ENCODE measurements at regions not wholly inside any gene's neighbourhood (a gene's known extent, or its start where the extent isn't known, plus 50 kb on each side); places are given as distances from the start of the nearest gene placed in this dataset.

DNA sequence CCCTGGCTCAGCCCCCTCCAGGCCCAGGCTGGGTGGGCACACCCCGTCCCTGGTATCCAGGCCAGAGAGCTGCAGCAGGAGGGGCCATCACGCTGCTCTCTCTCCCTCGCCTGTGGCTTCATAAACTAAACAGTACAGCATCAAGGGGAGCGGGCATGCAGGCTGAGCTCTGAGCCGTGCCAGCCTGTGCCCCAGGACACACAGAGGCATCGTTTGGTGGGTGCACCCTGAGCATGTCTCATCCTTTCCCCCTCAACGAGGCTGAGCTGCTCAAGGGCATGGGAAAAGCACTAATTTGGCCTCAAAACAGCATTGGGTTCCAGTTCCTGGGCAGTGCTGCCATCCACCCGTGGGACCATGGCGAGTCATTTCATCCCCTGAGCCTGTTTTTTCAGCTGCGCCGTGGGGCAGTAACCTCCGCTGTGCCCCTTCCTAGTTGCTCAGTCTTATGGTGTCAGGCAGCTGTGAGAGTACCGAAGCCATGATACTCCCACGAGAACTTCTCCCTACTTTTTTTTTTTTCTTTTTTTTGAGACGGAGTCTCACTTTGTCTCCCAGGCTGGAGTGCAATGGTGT lies 79.6 kb downstream of the CPN2 start:
- Mint-ChIP-seq H3K9me3 (peaks cover 2% of the 10 kb centered on the region), H3K36me3 (ENCODE audit: low read depth) (no peaks in the 10 kb centered on the region), H3K4me1 (peaks cover 28% of the 10 kb centered on the region), H3K4me3 (no peak overlapping the region), H3K27me3 (ENCODE audit: insufficient read depth) (peaks cover 7% of the 10 kb centered on the region), H3K27ac (no peak overlapping the region)
- H3K4me1 ChIP-seq (ENCODE audit: control insufficient read depth, insufficient read depth, low read length) = peaks cover 7% of the 10 kb centered on the region
- no peak overlapping the region for H3K27ac ChIP-seq (ENCODE audit: low read depth, low read length)
- DNase-seq = no peak
- no peak overlapping the region for H3K9ac ChIP-seq (ENCODE audit: extremely low read depth, low read length, poor library complexity, severe bottlenecking)
- H3K36me3 ChIP-seq (ENCODE audit: control insufficient read depth, insufficient read depth, low read length) = no peaks in the 10 kb centered on the region
- H3K27me3 ChIP-seq (ENCODE audit: control insufficient read depth, insufficient read depth, low read length, poor library complexity, severe bottlenecking) = no peaks in the 10 kb centered on the region
- no peak overlapping the region for H3K4me3 ChIP-seq (ENCODE audit: low read length)
- H3K9me3 ChIP-seq (ENCODE audit: control insufficient read depth, low read length) = no peaks in the 10 kb centered on the region
- WGBS, 2 experiments (ENCODE audit: insufficient coverage in 1 of 2, insufficient read length in 1 of 2) = 90 to 94% methylated on average over 15 of the region's 15 CpGs
- TF ChIP-seq, protein P1, sequence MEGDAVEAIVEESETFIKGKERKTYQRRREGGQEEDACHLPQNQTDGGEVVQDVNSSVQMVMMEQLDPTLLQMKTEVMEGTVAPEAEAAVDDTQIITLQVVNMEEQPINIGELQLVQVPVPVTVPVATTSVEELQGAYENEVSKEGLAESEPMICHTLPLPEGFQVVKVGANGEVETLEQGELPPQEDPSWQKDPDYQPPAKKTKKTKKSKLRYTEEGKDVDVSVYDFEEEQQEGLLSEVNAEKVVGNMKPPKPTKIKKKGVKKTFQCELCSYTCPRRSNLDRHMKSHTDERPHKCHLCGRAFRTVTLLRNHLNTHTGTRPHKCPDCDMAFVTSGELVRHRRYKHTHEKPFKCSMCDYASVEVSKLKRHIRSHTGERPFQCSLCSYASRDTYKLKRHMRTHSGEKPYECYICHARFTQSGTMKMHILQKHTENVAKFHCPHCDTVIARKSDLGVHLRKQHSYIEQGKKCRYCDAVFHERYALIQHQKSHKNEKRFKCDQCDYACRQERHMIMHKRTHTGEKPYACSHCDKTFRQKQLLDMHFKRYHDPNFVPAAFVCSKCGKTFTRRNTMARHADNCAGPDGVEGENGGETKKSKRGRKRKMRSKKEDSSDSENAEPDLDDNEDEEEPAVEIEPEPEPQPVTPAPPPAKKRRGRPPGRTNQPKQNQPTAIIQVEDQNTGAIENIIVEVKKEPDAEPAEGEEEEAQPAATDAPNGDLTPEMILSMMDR (conservative IDR thresholded peaks at IDR 0.05) = no peak

DNA sequence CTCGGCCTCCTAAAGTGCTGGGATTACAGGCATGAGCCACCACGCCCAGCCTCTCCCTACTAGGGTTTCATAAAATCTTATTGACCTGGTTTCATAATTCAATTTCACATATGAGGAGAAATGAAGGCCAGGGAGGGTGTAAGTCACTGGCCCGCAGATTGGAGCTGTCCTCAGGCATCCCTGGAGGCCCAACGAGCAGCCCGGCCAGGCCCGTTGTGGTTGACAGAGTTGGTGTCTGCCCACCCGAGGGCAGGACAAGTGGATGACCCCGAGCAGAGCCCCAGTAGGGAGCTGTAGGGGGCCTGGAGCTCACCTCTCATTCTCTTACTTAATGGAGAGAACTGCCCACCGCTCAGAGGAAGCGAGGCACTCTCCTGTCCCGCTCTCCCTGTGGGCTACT lies 78.9 kb downstream of the CPN2 start:
- H3K27me3 Mint-ChIP-seq (ENCODE audit: insufficient read depth) = peaks cover 7% of the 10 kb centered on the region
- H3K9me3 ChIP-seq (ENCODE audit: control insufficient read depth, low read length) = no peaks in the 10 kb centered on the region
- H3K36me3 Mint-ChIP-seq (ENCODE audit: low read depth) = no peaks in the 10 kb centered on the region
- no peak overlapping the region for H3K27ac Mint-ChIP-seq
- TF ChIP-seq, protein P1 (conservative IDR thresholded peaks at IDR 0.05) = no peak
- no peak for DNase-seq
- no peaks in the 10 kb centered on the region for H3K36me3 ChIP-seq (ENCODE audit: control insufficient read depth, insufficient read depth, low read length)
- peaks cover 7% of the 10 kb centered on the region for H3K4me1 ChIP-seq (ENCODE audit: control insufficient read depth, insufficient read depth, low read length)
- H3K4me3 ChIP-seq (ENCODE audit: low read length) = no peak overlapping the region
- H3K9ac ChIP-seq (ENCODE audit: extremely low read depth, low read length, poor library complexity, severe bottlenecking) = no peak overlapping the region
- 93 to 97% methylated on average over 3 to 11 of the region's 11 CpGs for WGBS, 2 experiments (ENCODE audit: insufficient coverage in 1 of 2, insufficient read length in 1 of 2)
- H3K4me3 Mint-ChIP-seq = no peak overlapping the region
- no peak overlapping the region for H3K27ac ChIP-seq (ENCODE audit: low read depth, low read length)
- peaks cover 26% of the 10 kb centered on the region for H3K4me1 Mint-ChIP-seq
- H3K9me3 Mint-ChIP-seq = peaks cover 2% of the 10 kb centered on the region
- H3K27me3 ChIP-seq (ENCODE audit: control insufficient read depth, insufficient read depth, low read length, poor library complexity, severe bottlenecking) = no peaks in the 10 kb centered on the region

DNA sequence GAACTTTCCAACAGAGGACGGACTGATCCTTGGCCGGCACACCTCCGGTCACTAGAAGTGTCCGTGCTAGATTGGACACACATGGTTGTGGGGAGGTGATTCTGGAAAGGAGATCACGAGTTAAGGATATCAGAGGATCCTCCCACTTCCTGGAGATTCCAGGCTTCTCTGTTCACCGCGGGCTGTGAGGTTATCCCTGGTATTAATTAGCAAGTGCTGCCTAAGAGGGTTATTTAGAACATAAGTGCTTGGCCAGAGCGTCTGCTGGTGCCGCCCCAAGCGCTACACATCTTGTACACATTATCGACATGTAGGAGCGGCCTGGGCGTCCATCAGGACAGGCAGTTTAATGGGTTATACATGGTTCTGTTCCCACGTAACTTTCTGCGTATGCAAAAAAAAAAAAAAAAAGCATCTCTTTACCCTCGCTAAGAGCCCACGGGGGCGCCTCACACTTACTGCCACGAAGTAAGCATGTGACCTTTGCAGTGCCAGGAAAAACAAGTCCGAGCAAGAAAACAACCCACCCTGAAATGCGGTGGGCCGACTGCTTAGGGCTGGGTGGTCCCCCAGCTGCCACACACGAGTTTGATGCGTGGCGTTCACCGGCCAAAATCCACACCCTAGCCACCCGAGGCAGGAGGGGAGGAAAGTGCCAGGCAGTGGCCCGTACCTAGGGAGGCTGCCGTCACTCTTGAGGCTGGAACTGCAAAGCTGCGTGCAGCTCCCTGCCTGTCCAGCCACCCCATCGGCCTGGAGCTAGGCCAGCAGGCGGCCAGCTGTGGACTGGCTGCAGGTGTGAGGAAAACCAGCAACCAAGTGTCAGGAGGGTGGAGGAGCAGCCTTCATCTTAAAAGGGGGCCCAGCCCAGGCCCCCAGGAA lies 78.0 kb downstream of the CPN2 start:
- H3K36me3 ChIP-seq (ENCODE audit: control insufficient read depth, insufficient read depth, low read length) = no peaks in the 10 kb centered on the region
- H3K4me1 ChIP-seq (ENCODE audit: control insufficient read depth, insufficient read depth, low read length) = peaks cover 13% of the 10 kb centered on the region
- H3K9ac ChIP-seq (ENCODE audit: extremely low read depth, low read length, poor library complexity, severe bottlenecking) = no peak overlapping the region
- H3K27ac ChIP-seq (ENCODE audit: low read depth, low read length) = no peak overlapping the region
- Mint-ChIP-seq H3K4me1 (peaks cover 25% of the 10 kb centered on the region), H3K27ac (no peak overlapping the region), H3K4me3 (no peak overlapping the region), H3K36me3 (ENCODE audit: low read depth) (no peaks in the 10 kb centered on the region), H3K27me3 (ENCODE audit: insufficient read depth) (peaks cover 7% of the 10 kb centered on the region), H3K9me3 (peaks cover 2% of the 10 kb centered on the region)
- H3K9me3 ChIP-seq (ENCODE audit: control insufficient read depth, low read length) = no peaks in the 10 kb centered on the region
- 93% methylated on average over 23 to 32 of the region's 32 CpGs for WGBS, 2 experiments (ENCODE audit: insufficient coverage in 1 of 2, insufficient read length in 1 of 2)
- no peaks in the 10 kb centered on the region for H3K27me3 ChIP-seq (ENCODE audit: control insufficient read depth, insufficient read depth, low read length, poor library complexity, severe bottlenecking)
- no peak overlapping the region for H3K4me3 ChIP-seq (ENCODE audit: low read length)
- peak; percentile 44 for DNase-seq
- TF ChIP-seq, protein P1 (conservative IDR thresholded peaks at IDR 0.05) = no peak
